Hypothalamus (tissue), 51 donors: ENCODE measurements at regions not wholly inside any gene's neighbourhood (a gene's known extent, or its start where the extent isn't known, plus 50 kb on each side); places are given as distances from the start of the nearest gene placed in this dataset.
"Not testable (repeated sequence)": the region's sequence is repeated elsewhere in the genome, so short reads cannot be mapped to it uniquely, and the experiment has no call there.

ENCODE experiments used
- DNase-seq, 51 donors: peaks; one replicate each; lab custom pipeline; 2025; lab: John Stamatoyannopoulos, UW

DNA sequence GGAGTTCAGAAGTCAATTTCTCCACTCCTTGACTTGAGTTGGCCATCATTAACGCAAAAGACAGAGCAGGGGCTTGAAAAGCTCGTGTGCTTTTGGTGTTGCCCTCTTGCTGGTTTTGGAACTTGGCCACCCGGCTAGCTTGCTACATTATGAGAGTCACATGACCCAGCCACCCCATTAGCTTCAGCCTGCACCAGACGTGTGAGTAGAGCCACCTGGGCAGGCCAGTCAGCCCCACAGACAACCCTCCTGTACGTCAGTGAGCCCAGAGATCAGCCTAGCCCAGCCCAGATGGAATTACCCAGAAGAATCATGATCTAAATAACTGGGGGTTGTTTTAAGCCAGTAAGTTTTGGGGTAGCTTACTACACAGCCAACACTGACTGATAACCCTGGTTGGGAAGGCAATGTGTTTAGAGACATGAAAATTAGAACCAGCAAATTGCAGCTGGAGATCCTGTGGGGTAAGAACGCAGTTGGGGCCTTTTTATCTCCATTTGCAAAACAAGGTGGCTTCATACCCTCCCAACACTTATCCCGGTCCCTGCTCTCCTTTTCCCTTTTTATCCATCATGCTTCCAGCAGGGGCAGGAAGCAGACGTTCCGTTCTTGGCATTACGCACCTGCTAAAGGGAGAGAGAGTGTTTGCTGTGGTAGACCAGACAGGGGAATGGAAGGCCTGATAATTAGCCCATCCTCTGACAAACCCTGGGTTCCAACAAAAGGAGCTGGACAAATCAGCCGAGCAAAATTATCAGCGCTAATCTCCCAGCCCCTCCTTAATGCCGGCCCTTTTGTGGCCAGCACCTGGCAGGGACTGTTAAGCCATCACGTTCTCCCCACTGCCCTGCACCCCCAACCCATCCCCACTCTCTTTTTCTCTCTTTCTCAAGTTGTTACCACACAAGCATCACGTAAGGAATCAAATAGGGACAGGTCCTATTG is 548.7 kb upstream of the CADM1 start:
- no peak for DNase-seq

DNA sequence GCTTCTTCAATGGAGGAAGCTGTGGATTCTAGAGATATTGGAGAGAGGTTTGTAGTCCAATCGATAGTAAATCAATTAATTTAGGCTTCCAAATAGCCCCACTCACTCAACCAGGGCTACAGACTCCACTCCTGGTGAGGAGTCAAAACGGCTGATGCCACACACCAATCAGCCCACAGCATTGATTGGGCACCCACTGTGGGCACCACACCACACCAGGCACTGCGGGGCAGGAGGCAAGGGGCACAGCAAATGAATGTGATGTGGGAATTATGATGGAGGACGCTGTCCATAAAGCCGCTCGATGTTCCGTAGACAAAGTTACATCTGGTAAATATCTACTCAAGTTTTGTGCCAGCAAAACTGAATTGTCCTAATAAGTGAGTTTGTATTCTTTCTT is 547.3 kb upstream of the CADM1 start:
- DNase-seq = no peak

DNA sequence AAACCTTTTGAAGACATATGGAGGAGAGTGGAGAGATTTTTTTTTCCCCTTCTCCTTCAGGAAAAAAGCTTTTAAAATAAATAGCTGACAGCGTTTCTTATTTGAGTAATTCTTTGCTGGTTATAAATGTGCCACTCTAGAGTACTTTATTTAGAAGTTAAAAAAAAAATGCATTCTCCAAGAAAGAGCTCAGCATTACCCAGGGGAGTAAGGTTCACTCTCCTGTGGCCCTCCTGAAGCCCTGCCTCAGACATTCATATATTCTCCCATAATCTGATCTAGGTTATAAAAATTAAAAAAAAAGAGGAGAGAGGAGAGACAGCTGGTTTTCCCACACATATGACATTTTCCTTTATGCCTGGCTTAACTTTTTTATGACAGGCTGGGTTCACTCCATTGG is 545.2 kb upstream of the CADM1 start:
- no peak for DNase-seq

DNA sequence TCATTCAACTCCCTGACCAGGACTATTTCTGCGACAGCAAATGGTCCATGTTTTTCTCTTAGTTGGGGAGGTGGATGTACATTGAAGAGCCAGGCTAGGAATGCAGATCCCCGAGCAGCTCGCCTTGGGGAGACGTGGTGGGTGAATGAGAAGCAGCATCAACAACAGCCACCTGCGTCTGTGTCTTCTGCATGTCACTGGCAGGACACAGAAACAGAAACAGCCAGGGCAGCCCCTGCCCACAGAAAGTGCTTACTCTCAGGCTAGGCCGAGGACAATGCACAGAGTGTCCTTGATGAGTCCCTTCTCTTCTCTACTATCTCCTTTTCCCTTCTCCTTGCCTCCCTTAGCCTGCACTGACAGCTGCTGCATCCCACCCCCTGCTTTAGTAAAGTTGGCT is 541.9 kb upstream of the CADM1 start:
- no peak for DNase-seq

DNA sequence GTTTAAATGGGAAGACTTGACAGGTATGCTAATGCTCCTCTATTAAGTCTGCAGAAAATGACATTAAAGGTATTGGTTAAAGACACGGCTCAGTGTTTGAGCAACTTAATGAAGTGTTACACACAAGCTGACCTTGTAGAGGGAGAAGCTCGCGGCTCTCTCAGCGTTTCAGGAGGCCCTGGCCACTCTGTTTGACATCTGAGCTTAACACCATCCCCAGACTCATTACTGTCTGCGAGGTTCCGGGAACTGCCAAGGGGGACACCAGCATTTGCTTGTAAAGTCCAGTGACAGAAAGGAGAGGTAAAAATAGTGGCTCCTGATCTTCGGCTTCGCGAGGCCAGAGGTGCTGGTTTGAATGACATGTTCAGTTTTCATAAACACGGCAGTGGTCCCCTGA is 540.7 kb upstream of the CADM1 start:
- DNase-seq = no peak

DNA sequence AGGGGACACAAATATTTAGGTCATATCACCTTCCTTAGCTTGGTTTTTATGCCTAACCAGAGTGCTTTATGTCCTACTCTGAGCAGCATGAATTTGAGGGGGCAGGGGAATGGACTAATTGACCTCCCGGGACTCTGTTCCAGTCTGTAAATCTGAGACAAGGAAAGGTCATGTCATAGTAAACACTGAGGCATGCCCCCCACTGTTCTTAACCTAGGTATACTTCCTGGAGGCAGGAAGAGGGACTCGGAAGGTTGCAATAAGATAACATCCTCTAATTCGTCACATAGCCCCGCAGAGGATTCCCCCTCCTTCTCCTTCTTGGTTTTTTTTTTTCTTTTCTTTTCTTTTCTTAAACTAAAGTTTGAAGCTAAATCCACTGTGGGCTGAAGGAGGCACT is 540.3 kb upstream of the CADM1 start:
- no peak for DNase-seq

DNA sequence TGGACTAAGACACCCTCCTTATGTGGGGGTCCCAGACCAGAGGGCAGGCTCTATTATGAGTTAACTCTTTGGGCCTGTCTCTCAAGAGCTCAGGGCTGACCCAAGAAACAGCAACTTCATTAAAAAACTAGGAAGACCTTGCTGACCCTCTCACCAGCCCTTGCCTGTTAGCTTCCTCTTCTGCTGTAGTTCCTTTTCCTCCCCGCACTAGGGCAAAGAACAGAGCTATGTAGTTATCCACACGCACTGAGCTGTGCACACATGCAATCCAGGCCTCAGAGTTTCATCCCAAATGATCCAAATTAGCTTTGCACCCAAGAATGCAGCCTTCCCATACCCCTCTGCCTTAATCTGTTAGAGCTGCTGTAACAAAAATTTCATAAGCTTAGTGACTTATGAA is 539.6 kb upstream of the CADM1 start:
- no peak for DNase-seq

DNA sequence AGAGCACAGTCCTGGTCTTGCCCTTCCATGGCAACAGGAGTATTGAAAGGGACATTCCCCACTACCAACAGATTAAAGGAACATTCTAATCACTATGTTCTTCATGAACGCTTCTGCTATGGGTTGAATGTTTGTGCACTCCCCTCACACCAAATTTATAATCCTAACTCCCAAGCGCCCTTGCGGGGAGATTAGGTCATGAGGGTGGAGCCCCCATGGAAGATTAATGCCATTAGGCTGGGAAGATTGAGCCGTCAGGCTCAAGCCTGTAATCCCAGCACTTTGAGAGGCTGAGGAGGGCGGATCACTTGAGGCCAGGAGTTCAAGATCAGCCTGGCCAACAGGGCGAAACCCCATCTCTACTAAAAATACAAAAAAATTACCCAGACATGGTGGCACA is 538.8 kb upstream of the CADM1 start:
- DNase-seq = not testable (repeated sequence)

DNA sequence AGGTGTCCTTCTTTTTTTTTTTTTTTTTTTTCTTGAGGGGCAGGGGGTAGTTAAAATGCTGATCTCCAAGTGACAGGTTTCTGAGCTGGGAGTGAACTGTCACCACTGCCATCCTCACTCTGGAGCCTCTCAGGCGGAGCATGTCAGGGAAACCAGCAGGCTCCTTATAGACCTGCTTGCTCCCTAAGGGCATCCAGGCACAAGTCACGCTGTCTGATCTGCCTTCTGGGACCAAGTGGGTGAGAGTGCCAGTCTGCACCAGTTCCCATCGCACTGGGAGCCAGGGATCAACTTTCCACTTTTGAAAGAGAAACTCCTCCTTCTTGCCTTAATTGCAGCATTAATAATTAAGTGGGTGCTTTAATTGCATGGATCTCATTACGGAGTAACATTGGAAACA is 537.9 kb upstream of the CADM1 start:
- no peak for DNase-seq

DNA sequence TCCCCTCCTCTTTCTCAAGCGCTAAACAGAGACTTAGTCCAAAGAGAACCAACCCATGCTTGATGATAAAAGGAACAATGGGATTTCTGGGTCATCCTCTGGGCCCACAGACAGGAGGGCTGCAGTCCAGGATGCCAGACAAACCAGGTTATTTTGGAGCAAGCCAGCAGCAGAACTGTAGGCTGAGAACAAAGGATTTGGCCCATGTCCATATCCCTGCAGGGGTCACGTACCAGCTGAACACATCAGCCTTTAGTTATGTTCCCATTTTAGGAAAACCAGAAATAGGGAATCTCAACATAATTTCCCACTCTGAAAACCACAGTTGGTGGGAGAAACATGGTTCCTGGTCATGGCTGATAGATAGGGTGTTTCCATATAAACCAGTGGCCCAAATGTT is 533.6 kb upstream of the CADM1 start:
- no peak for DNase-seq

DNA sequence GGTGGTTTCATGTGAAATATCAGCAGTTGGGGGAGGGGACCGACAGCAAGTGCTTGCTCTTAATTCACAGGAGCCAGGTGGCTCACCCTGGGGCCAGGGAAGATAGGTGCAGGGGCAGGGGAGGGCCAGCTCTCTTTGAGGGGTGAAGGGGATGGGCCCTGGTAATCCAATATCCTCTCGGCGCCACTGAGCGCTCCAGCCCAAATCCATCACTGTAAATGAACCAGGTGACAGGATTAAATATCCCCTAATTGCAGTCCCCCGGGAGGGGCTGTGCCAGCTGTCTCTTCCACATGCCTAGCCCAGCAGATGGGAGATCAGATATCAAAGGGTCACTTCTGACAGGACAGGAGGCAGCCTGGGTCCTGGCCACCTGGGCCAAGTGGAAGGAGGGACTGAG is 531.8 kb upstream of the CADM1 start:
- DNase-seq = no peak

DNA sequence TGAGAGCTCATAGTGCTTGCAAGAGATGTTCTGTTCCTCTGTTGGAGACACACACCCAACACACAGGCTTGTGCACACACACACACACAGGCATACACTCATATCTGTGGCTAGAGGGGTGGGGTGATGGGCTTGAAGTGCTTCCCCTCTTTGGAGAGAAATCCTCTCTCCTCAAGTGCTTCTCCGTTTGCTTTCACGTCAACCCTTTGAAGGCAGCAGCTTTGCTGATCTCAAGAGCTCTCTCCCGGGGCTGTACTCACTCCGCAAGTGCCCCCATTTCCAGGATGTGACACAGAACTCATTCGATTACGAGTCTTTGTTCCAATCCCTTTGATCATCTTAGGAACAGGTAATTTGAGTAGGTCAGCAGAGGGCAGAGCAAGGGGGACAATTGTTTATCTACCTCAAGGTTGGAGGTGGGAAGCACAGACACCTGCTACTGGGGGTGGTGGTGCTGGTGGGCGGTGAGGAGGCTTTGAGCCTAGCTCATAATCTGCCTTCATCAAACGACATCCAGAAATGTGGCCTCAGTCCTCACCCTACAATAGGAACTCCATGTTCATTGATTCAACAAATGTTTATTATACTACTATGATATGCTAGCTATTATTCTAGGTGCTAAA is 529.8 kb upstream of the CADM1 start:
- DNase-seq = no peak

DNA sequence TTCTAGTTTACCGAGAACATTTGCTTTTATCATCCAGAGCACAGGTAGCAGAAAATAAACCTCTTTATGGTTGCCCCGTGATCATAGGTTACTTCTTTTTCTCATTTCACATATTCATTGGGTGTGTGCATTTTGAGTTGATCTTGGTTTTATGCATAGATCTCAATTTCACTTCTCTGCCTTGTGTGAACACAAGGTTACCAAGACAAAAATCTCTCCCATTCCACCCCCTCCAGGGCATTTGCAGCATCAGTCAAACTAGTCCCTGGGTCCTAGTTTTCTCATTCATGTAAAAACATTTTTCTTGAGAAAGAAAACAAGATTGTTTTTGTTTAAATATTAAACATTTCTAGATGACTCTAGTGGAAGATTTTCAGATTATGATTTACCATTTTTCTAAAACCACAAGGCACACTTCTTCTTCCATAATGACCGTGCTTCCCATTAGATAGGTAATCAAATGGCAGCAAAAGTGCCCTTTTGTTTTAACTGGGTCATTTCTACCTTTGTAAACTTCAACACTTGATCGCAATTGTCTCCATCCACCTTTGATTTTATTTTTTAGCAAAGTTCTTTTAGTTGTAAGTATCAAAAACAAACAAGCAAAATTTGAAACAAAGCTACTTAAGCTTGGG is 526.6 kb upstream of the CADM1 start:
- no peak for DNase-seq

DNA sequence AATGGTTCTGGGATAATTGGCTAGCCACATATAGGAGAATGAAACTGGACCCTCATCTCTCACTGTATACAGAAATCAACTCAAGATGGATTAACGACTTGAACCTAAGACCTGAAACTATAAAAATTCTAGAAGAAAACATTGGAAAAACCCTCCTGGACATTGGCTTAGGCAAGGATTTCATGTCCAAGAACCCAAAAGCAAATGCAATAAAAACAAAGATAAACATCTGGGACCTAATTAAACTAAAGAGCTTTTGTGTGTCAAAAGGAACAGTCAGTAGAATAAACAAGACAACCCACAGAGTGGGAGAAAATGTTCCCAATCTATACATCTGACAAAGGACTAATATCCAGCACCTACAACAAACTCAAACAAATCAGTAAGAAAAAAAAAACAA is 524.3 kb upstream of the CADM1 start:
- DNase-seq = not testable (repeated sequence)

DNA sequence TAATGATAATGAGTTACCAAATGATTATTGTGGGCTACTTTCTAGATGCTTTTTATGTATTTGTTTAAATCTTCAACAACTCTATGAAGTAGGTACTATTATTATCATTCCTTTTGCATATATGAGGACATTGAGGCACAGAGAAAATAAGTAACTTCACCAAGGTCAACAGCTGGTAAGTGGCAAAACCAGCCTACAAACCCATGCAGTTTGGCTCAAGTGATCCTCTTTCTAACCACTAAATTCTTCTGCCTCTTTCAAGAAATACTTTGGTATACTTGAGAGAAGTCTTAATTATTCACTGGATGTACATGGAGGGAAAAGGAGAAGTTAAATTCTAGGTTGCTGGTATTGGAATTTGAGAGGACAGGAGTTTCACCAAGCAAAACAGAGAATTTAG is 495.2 kb upstream of the CADM1 start:
- no peak for DNase-seq

DNA sequence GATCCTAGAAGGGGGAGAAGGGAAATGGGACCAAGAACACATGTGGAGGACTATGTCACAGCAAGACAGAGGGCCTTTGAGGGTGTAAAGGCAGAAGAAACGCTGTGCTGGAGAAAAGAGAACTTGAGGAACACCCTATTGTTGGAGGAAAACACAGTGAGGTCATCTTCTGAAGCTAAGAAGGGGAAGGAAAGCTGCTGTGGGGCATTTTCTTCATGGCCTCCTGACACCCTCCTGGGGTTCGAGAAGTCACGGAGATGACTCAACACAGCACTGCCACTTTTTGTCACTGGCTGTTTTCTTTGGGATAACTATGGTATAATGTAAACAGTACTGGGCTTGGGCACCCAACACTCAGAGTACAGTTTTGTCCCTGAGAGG is 492.6 kb upstream of the CADM1 start:
- no peak for DNase-seq

DNA sequence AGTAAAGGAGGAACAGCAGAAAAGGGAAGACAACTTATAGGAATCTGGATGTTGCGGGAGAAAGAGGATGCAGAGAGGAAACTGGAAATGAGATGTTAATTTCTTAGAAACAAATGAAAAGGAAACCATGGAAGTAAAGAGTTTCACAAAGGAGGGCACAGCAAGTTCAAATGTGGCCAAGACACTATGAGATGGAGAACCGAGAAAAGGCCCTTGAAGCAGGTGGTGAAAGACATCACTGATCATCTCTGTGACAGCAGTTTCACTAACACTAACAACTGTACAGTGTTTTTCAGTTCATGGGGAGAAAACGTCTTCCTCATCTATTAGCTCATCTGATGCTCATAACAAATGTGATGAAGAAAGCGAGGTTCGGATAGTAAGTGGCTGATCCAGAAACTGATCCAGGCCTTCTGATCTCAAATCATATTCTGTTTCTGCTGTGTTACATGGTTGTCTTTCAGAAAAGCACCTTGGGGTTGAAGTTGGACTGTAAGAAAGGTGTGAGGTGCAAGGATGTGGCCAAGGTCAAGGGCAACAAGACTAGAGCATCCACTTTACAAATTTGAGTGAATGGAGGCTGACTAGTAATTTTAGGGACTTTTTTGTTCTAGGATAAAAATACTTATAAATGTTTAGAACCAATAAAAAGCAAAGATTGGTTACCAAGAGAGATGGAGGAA is 492.1 kb upstream of the CADM1 start:
- DNase-seq = no peak

DNA sequence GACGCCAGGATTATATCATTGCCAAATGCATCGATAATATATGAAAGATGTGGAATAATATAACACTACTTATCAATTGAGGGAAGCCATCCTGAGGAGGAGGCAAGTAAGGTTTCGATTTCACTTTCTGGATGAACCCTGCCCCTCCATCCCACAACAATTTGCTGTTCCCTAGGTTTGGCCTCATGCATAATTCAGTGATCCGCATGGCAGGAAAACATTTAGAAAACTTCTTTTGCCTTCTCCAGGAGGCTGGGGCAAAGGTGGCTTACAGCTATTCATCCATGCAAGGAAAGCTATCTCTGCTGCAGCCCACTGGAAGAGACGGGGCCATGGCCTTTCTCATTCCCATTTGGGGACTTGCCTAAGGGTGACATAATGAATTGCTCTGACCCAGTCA is 489.4 kb upstream of the CADM1 start:
- no peak for DNase-seq

DNA sequence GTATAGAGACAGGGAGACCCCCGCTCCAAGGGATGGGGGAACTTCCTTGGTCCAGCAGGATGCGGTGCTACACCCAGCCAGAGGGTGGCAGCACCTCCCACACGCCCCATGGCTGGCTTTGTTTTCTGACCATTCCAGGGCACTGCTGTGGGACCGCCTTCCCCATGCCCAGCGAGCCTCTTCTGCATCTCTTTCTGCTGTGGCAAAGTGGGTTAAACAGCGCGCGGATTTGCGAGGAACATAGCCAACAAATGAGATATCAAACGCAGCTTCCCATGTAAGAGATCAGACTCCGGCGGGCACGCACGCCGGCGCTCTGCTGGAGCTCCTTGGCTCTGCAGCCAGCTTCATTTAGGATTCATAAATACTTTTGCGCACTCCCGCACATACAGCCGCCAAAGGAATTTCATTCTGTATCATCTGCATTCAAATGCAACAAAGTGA is 485.8 kb upstream of the CADM1 start:
- DNase-seq = peak in 7 of 51 donors; percentile 5 to 31 (median 17)

DNA sequence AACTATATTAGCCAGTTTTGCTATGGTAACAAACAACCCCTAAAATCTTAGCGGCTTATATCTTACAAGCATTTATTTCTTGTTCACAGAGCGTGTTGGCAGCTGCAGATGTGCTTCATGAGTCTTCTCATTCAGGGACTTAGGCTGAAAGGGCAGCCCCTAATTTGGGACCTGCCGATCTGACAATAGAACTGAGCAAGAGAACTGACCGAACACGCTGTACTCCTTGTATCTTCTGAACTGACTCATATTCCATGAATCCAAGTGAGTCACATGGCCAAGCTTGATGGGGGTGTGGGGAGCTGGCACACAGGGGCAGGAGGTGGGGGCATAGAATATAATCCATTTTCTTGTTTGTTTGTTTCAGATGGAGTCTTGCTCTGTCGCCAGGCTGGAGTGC is 481.7 kb upstream of the CADM1 start:
- no peak for DNase-seq

DNA sequence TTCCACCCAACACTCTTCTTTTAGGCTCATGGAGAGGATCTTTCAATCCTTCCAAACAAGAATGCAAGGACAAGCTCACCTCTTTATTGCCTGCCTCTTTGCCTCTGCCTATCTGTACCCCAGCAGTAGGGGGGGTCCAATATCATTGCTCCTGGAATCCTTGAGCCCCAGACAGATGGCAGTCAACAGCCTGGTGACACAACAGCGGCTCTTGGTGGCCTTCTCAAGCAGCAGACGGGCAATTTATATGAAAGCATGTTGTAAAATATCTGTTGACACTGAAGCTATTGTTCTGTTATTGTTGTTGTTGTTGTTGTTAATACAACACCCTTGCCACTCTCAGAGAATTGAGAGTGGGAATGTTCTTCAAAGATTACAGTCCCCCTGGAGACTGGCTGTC is 480.0 kb upstream of the CADM1 start:
- DNase-seq = no peak
